Fibroblast of lung (primary cell): ENCODE measurements at regions not wholly inside any gene's neighbourhood (a gene's known extent, or its start where the extent isn't known, plus 50 kb on each side); places are given as distances from the start of the nearest gene placed in this dataset.

Source experiments
- EZH2 ChIP-seq: IDR thresholded peaks from 2 replicates; pipeline ENCODE4 v1.5.1; 2012; ENCODE audit warnings: low read length, control low read depth, mild to moderate bottlenecking; ENCODE audit errors: missing control alignments
- TF ChIP-seq, protein P1 (sequence below), 2 donors: IDR thresholded peaks in 1 of 2; conservative IDR thresholded peaks in 1 of 2; 1 replicate in 1 of 2; 2 replicates in 1 of 2; pipeline ENCODE4 v1.5.1; 2011 to 2012; ENCODE audit warnings: low read length in 2 of 2, control low read depth in 1 of 2, inconsistent platforms in 1 of 2, low read depth in 1 of 2, mild to moderate bottlenecking in 1 of 2

DNA sequence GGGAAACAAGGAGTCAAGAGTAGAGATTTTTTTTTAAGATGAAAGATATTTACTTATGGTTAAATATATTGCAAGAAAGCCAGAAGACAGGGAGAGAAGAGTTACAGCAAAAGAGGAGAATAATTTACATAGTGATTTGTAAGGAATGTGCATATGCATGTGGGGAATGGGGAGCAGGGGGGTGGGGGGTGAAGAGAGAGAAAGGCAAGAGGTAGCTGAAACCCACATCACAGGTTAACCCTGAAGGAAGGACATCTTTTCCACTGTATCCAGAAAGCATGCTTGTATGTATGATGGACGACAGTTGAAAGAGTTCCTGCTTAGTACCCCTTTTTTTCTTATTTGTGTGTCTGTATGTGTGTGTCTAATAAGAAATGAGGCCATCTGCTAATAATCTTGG lies 371.9 kb downstream of the RAD51AP2 start:
- TF ChIP-seq EZH2 = no peak
- TF ChIP-seq, protein P1, sequence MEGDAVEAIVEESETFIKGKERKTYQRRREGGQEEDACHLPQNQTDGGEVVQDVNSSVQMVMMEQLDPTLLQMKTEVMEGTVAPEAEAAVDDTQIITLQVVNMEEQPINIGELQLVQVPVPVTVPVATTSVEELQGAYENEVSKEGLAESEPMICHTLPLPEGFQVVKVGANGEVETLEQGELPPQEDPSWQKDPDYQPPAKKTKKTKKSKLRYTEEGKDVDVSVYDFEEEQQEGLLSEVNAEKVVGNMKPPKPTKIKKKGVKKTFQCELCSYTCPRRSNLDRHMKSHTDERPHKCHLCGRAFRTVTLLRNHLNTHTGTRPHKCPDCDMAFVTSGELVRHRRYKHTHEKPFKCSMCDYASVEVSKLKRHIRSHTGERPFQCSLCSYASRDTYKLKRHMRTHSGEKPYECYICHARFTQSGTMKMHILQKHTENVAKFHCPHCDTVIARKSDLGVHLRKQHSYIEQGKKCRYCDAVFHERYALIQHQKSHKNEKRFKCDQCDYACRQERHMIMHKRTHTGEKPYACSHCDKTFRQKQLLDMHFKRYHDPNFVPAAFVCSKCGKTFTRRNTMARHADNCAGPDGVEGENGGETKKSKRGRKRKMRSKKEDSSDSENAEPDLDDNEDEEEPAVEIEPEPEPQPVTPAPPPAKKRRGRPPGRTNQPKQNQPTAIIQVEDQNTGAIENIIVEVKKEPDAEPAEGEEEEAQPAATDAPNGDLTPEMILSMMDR (conservative IDR thresholded peaks at IDR 0.05 in 1 of 2, IDR thresholded peaks at IDR 0.05 in 1 of 2; ENCODE audit: low read depth in 1 of 2, low read length in 2 of 2) = no peak
